Keratinocyte (primary cell): ENCODE measurements at regions not wholly inside any gene's neighbourhood (a gene's known extent, or its start where the extent isn't known, plus 50 kb on each side); places are given as distances from the start of the nearest gene placed in this dataset.
A peak's percentile ranks its signal among the peaks of the same experiment; 100 is the strongest.

ENCODE experiments used
- DNase-seq: peaks from one replicate; pipeline ENCODE4 v3.0.0-alpha.2; 2011; ENCODE audit warnings: low read depth, missing footprints, low spot score
- FAIRE-seq: peaks from 2 replicates; lab custom pipeline; 2011; peaks lifted over from hg19 to GRCh38; lab: Jason Lieb, UNC
- H2AFZ ChIP-seq: 2 replicates; pipeline ENCODE4 v1.6.0; 2012; ENCODE audit warnings: low read length, control low read depth, inconsistent platforms; ENCODE audit not compliant: control insufficient read depth
- H3K27ac ChIP-seq: 2 replicates; pipeline ENCODE4 v1.5.1; 2011; ENCODE audit warnings: low read length; ENCODE audit not compliant: control insufficient read depth, insufficient read depth
- H3K27me3 ChIP-seq: 3 replicates; pipeline ENCODE4 v1.6.0; 2011; ENCODE audit warnings: low read length; ENCODE audit not compliant: control insufficient read depth, insufficient read depth; ENCODE audit errors: extremely low read depth
- H3K36me3 ChIP-seq, 2 experiments: 2 replicates in 1 of 2; 3 replicates in 1 of 2; pipeline ENCODE4 v1.5.1; 2011; ENCODE audit warnings: low read length in 2 of 2, mild to moderate bottlenecking in 1 of 2; ENCODE audit not compliant: control insufficient read depth in 2 of 2, insufficient read depth in 2 of 2; ENCODE audit errors: extremely low read depth in 1 of 2
- H3K4me1 ChIP-seq: 3 replicates; pipeline ENCODE4 v1.5.1; 2011; ENCODE audit warnings: low read length; ENCODE audit not compliant: control insufficient read depth, insufficient read depth; ENCODE audit errors: extremely low read depth
- H3K4me2 ChIP-seq: 3 replicates; pipeline ENCODE4 v1.6.0; 2011; ENCODE audit warnings: low read depth, low read length; ENCODE audit not compliant: control insufficient read depth, insufficient read depth; ENCODE audit errors: extremely low read depth
- H3K4me3 ChIP-seq, 3 experiments: fragments of 200-600 bp in 1 of 3; sonication (generic) in 1 of 3; 2 replicates in 2 of 3; 3 replicates in 1 of 3; pipeline ENCODE4 v1.5.1; 2011 to 2016; ENCODE audit warnings: low read length in 3 of 3, mild to moderate bottlenecking in 3 of 3, control low read depth in 2 of 3, inconsistent platforms in 1 of 3, low read depth in 1 of 3, mixed read lengths in 1 of 3, mixed run types in 1 of 3, moderate library complexity in 1 of 3; ENCODE audit not compliant: control insufficient read depth in 2 of 3, insufficient read depth in 2 of 3; ENCODE audit errors: extremely low read depth in 1 of 3
- H3K79me2 ChIP-seq: 2 replicates; pipeline ENCODE4 v1.6.0; 2012; ENCODE audit warnings: low read length; ENCODE audit not compliant: control insufficient read depth, insufficient read depth
- H3K9ac ChIP-seq: 3 replicates; pipeline ENCODE4 v1.6.0; 2011; ENCODE audit warnings: low read length; ENCODE audit not compliant: control insufficient read depth, insufficient read depth; ENCODE audit errors: extremely low read depth
- H3K9me1 ChIP-seq: 3 replicates; pipeline ENCODE4 v1.6.0; 2011; ENCODE audit warnings: low read length; ENCODE audit not compliant: control insufficient read depth, insufficient read depth; ENCODE audit errors: extremely low read depth
- H3K9me3 ChIP-seq: 2 replicates; pipeline ENCODE4 v1.5.1; 2012; ENCODE audit warnings: low read depth, low read length; ENCODE audit not compliant: control insufficient read depth
- H4K20me1 ChIP-seq: 3 replicates; pipeline ENCODE4 v1.6.0; 2011; ENCODE audit warnings: low read length; ENCODE audit not compliant: control insufficient read depth, insufficient read depth; ENCODE audit errors: extremely low read depth
- EZH2 ChIP-seq: IDR thresholded peaks from one replicate; pipeline ENCODE4 v1.6.1; 2012; ENCODE audit warnings: inconsistent platforms, mild to moderate bottlenecking, low read length, moderate library complexity
- dilution Hi-C: fragments of 300-500 bp; cut with MboI; formaldehyde crosslinking; loops from one replicate; pipeline ENCODE4 v1.7.0; 2020; ENCODE audit warnings: low sequenced_read_pairs; ENCODE audit not compliant: extremely low pct_ligation_motif_present
- TF ChIP-seq, protein P1 (sequence below), 3 experiments: IDR thresholded peaks in 1 of 3; conservative IDR thresholded peaks in 1 of 3; optimal IDR thresholded peaks in 1 of 3; 2 replicates in 2 of 3; 3 replicates in 1 of 3; pipeline versions ENCODE3 to v1.5.1; 2011; ENCODE audit warnings: low read length in 3 of 3, mild to moderate bottlenecking in 3 of 3, moderate library complexity in 2 of 3, control low read depth in 1 of 3, inconsistent platforms in 1 of 3; ENCODE audit not compliant: insufficient read depth in 2 of 3; ENCODE audit errors: extremely low read depth in 1 of 3

DNA sequence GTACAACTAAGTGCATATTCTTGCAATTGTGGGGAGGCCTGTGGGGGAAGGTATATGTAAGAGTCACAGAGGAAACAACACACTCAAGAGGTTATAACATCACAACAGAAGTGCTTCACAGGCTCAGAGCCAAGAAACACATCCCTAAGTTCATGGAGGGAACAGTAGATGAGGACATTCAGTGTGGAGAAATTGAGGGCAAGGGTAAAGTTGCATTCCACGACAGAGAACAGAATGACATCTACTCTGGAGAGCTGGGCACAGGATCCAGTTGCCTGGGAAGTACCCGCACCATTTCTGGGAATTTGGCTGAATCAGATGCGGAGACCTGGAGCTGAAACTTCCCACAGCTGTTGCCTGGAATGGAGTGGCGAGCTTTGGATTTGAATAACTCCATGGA, 197.2 kb downstream of the NXNL2 start:
- Histone ChIP-seq H2AFZ (no peak overlapping the region), H4K20me1 (no peaks in the 10 kb centered on the region), H3K27me3 (no peaks in the 10 kb centered on the region), H3K9ac (no peak overlapping the region), H3K4me1 (peaks cover 12% of the 10 kb centered on the region), H3K27ac (no peak overlapping the region), H3K9me1 (no peaks in the 10 kb centered on the region), H3K4me3 (no peak overlapping the region), H3K79me2 (no peaks in the 10 kb centered on the region), H3K9me3 (no peaks in the 10 kb centered on the region), H3K36me3 (no peaks in the 10 kb centered on the region), H3K4me2 (no peak overlapping the region)
- FAIRE-seq (no peak), DNase-seq (no peak)
- dilution Hi-C loops, result no loop called here
- TF ChIP-seq EZH2, result no peak
- TF ChIP-seq, protein P1, sequence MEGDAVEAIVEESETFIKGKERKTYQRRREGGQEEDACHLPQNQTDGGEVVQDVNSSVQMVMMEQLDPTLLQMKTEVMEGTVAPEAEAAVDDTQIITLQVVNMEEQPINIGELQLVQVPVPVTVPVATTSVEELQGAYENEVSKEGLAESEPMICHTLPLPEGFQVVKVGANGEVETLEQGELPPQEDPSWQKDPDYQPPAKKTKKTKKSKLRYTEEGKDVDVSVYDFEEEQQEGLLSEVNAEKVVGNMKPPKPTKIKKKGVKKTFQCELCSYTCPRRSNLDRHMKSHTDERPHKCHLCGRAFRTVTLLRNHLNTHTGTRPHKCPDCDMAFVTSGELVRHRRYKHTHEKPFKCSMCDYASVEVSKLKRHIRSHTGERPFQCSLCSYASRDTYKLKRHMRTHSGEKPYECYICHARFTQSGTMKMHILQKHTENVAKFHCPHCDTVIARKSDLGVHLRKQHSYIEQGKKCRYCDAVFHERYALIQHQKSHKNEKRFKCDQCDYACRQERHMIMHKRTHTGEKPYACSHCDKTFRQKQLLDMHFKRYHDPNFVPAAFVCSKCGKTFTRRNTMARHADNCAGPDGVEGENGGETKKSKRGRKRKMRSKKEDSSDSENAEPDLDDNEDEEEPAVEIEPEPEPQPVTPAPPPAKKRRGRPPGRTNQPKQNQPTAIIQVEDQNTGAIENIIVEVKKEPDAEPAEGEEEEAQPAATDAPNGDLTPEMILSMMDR (optimal IDR thresholded peaks at IDR 0.05 in 1 of 3, IDR thresholded peaks at IDR 0.05 in 1 of 3, conservative IDR thresholded peaks at IDR 0.05 in 1 of 3; ENCODE audit: extremely low read depth in 1 of 3, insufficient read depth in 2 of 3, low read length in 3 of 3), result no peak

DNA sequence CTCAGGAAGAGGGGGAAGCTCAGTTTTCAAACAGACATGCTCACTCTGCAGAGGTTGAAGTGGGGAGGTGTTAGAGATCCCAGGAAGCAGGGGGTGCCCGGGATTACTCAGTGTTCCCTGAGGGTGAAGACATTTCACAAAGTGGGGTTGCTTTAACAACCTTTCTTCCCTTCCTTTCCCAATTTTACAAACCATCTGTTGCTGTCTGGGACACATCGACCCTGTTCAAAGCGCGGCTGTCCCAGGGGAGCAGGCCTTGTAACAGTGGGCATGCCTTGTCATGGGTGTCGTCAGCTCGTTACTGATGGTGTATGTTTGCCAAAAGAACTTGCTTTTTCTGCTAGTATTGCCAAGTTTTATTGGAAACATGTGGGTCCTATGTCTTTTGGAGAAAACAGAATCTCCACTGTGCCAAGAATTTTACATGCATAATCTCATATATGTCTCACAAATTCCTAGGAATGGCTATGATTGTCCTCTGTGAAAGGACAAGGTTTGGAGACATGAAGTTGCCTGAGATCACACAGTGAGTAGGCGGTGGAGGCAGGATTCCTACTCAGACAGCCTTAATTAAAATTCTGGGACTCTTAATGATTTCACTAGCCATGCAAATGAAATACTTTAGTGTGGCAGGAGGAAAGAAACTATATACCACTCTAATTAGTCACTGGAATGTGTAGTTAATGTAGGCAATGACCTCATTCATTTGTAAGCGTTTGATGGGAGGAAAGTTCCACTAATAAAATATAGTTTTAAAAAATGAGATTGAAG, 198.9 kb downstream of the NXNL2 start:
- DNase-seq, result no peak
- H3K27me3 ChIP-seq, result no peaks in the 10 kb centered on the region
- no peak overlapping the region for H3K4me3 ChIP-seq
- dilution Hi-C loops, result no loop called here
- peak overlapping the region; percentile 72 for H2AFZ ChIP-seq
- no peaks in the 10 kb centered on the region for H4K20me1 ChIP-seq
- no peaks in the 10 kb centered on the region for H3K79me2 ChIP-seq
- H3K9me3 ChIP-seq, result no peaks in the 10 kb centered on the region
- no peak for TF ChIP-seq EZH2
- TF ChIP-seq, protein P1 (optimal IDR thresholded peaks at IDR 0.05 in 1 of 3, IDR thresholded peaks at IDR 0.05 in 1 of 3, conservative IDR thresholded peaks at IDR 0.05 in 1 of 3; ENCODE audit: extremely low read depth in 1 of 3, insufficient read depth in 2 of 3, low read length in 3 of 3), result no peak
- peaks cover 12% of the 10 kb centered on the region for H3K4me1 ChIP-seq
- peak overlapping the region; percentile 31 for H3K9ac ChIP-seq
- H3K9me1 ChIP-seq, result no peaks in the 10 kb centered on the region
- peak overlapping the region; percentile 22 for H3K4me2 ChIP-seq
- H3K36me3 ChIP-seq, result no peaks in the 10 kb centered on the region
- H3K27ac ChIP-seq, result peak overlapping the region; percentile 47
- FAIRE-seq, result peak; percentile 68
